ENCODE measurements at regions not wholly inside any gene's neighbourhood (a gene's known extent, or its start where the extent isn't known, plus 50 kb on each side); places are given as distances from the start of the nearest gene placed in this dataset.

- TF ChIP-seq THYN1 (CRISPR knock-in tag; IDR thresholded peaks at IDR 0.05; ENCODE audit: borderline replicate concordance, low read depth) (no peak), MAF1 (CRISPR knock-in tag; IDR thresholded peaks at IDR 0.05; ENCODE audit: borderline replicate concordance) (no peak), AHDC1 (CRISPR knock-in tag; IDR thresholded peaks at IDR 0.05; ENCODE audit: borderline replicate concordance) (no peak), KDM1A (CRISPR knock-in tag; IDR thresholded peaks at IDR 0.05) (no peak), ZNF777 (CRISPR knock-in tag; IDR thresholded peaks at IDR 0.05) (no peak), SNAPC2 (CRISPR knock-in tag; IDR thresholded peaks at IDR 0.05) (no peak)
- TF ChIP-seq, protein P1, sequence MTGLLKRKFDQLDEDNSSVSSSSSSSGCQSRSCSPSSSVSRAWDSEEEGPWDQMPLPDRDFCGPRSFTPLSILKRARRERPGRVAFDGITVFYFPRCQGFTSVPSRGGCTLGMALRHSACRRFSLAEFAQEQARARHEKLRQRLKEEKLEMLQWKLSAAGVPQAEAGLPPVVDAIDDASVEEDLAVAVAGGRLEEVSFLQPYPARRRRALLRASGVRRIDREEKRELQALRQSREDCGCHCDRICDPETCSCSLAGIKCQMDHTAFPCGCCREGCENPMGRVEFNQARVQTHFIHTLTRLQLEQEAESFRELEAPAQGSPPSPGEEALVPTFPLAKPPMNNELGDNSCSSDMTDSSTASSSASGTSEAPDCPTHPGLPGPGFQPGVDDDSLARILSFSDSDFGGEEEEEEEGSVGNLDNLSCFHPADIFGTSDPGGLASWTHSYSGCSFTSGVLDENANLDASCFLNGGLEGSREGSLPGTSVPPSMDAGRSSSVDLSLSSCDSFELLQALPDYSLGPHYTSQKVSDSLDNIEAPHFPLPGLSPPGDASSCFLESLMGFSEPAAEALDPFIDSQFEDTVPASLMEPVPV (CRISPR knock-in tag; IDR thresholded peaks at IDR 0.05) = no peak
- TF ChIP-seq, protein P2, sequence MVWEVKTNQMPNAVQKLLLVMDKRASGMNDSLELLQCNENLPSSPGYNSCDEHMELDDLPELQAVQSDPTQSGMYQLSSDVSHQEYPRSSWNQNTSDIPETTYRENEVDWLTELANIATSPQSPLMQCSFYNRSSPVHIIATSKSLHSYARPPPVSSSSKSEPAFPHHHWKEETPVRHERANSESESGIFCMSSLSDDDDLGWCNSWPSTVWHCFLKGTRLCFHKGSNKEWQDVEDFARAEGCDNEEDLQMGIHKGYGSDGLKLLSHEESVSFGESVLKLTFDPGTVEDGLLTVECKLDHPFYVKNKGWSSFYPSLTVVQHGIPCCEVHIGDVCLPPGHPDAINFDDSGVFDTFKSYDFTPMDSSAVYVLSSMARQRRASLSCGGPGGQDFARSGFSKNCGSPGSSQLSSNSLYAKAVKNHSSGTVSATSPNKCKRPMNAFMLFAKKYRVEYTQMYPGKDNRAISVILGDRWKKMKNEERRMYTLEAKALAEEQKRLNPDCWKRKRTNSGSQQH (CRISPR knock-in tag; IDR thresholded peaks at IDR 0.05; ENCODE audit: low read depth) = no peak
These were observed 255.8 kb downstream of the MTX2 start (continued) for GRCh38 chr2:176525086-176525485.

Data from HepG2 (cell line).